ENCODE measurements at regions not wholly inside any gene's neighbourhood (a gene's known extent, or its start where the extent isn't known, plus 50 kb on each side); places are given as distances from the start of the nearest gene placed in this dataset.

DNA sequence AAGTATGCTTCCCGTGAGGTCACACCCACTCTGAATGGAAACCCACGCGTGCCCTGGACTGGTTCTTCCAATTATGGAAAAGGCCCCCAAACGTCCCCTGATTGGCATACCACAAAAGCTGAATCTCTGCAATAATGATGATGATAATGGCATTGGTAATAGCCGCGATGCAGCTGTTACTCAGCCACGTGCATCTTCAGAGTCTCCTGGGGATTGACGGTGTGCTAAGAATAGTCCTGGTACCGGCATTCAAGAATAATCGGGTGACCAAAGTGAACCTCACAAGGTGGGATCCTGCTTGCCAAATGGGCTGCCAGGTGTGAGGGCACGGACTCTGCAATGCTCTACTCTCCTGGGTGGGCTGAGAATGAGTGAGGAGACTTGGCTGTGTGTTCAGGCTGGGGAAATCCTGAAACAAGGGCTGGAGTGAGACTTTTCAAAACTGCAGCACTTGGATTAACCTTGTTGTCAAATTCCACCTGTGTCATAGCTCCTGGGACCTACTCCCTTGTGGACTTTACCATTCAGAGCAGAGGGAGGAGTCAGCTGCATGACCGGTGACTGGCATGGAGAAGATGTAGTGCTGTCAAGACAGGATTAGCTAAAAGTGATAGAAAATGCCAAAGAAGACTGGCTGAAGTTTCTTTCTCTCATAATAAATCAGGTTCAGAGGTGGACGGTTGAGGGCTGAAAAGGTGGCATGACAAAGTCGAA, 615.4 kb downstream of the MID1IP1 start:
- H3K27ac Mint-ChIP-seq = no peak overlapping the region
- no peaks in the 10 kb centered on the region for H3K27me3 Mint-ChIP-seq (ENCODE audit: insufficient read depth)
- no peaks in the 10 kb centered on the region for H3K4me1 Mint-ChIP-seq (ENCODE audit: low read depth)
- DNase-seq = no peak
- H3K9me3 Mint-ChIP-seq = no peaks in the 10 kb centered on the region; the same call in 1 of the 2 replicates
- no peaks in the 10 kb centered on the region for H3K36me3 Mint-ChIP-seq (ENCODE audit: low read depth)
- TF ChIP-seq, protein P1, sequence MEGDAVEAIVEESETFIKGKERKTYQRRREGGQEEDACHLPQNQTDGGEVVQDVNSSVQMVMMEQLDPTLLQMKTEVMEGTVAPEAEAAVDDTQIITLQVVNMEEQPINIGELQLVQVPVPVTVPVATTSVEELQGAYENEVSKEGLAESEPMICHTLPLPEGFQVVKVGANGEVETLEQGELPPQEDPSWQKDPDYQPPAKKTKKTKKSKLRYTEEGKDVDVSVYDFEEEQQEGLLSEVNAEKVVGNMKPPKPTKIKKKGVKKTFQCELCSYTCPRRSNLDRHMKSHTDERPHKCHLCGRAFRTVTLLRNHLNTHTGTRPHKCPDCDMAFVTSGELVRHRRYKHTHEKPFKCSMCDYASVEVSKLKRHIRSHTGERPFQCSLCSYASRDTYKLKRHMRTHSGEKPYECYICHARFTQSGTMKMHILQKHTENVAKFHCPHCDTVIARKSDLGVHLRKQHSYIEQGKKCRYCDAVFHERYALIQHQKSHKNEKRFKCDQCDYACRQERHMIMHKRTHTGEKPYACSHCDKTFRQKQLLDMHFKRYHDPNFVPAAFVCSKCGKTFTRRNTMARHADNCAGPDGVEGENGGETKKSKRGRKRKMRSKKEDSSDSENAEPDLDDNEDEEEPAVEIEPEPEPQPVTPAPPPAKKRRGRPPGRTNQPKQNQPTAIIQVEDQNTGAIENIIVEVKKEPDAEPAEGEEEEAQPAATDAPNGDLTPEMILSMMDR (IDR thresholded peaks at IDR 0.05) = no peak
- H3K4me3 Mint-ChIP-seq = no peak overlapping the region

DNA sequence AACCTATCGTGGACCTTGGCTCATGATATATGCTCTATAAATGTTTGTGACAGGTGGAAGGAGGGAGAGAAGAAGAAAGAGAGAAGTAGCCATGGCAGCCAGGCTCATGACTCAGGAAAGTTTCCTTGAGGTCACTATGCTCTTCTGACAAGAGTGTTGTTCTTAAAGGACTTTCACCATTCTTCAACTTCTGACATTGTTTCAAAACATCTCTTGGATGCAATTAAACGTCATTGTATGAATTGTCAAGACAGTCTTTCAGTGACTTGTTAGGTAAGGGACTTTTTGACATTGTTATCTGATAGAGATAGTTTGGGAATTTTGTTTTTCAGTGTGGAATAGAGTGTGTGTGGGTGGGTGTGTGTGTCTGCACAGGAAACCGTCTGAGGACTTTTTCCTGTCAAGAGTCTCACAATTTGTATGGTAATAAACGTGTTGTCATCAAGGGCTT, 617.0 kb downstream of the MID1IP1 start:
- no peaks in the 10 kb centered on the region for H3K27me3 Mint-ChIP-seq (ENCODE audit: insufficient read depth)
- no peaks in the 10 kb centered on the region for H3K4me1 Mint-ChIP-seq (ENCODE audit: low read depth)
- DNase-seq = no peak
- H3K27ac Mint-ChIP-seq = no peak overlapping the region
- no peak overlapping the region for H3K4me3 Mint-ChIP-seq
- no peaks in the 10 kb centered on the region; the same call in 1 of the 2 replicates for H3K9me3 Mint-ChIP-seq
- TF ChIP-seq, protein P1 (IDR thresholded peaks at IDR 0.05) = no peak
- H3K36me3 Mint-ChIP-seq (ENCODE audit: low read depth) = no peaks in the 10 kb centered on the region

DNA sequence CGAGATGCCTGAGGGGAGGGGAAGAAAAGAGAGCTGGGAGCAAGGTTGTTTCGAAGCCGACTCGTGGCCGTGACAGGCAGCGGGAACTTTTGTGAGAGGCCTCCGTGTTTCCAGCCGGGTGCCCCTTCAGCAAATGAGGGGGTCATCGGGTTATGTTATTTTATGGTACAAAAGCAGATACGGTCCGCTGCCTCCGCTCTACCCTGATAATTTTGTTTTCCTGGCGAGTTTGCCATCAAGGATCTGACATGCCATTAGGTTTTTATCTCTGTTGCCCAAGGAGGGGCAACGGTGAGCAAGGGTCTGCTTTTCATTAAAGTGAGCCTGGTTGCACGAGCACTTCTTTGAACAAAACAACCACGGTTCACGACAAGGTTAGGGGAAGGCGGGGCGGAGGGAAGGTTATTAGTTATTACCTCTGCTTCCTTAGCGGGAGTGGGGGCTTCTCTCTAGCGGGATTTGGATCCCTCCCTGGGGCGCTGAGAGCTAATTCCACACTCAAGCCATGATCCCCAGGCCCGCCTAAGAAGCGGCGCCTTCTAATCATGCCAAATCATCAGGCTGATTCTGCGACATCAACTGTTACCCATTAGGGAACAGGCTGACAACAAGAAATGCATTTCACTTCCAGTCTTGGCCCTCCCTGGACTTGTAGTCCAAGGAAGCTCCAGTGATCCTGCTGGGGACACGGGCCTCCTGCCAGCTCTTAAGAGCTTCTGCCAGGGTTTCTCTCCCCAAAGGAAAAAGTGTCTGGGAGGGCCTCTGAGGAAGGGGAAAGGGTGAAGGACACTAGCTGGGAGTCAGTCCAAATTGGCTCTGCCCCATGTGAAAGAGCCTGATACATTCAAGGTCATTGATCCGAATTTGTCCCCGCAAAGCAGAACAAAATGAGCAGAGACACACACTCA, 617.7 kb downstream of the MID1IP1 start:
- H3K9me3 Mint-ChIP-seq = no peaks in the 10 kb centered on the region; the same call in 1 of the 2 replicates
- TF ChIP-seq, protein P1 (IDR thresholded peaks at IDR 0.05) = no peak
- H3K4me1 Mint-ChIP-seq (ENCODE audit: low read depth) = no peaks in the 10 kb centered on the region
- DNase-seq = no peak
- no peak overlapping the region for H3K4me3 Mint-ChIP-seq
- H3K36me3 Mint-ChIP-seq (ENCODE audit: low read depth) = no peaks in the 10 kb centered on the region
- no peak overlapping the region for H3K27ac Mint-ChIP-seq
- H3K27me3 Mint-ChIP-seq (ENCODE audit: insufficient read depth) = no peaks in the 10 kb centered on the region

DNA sequence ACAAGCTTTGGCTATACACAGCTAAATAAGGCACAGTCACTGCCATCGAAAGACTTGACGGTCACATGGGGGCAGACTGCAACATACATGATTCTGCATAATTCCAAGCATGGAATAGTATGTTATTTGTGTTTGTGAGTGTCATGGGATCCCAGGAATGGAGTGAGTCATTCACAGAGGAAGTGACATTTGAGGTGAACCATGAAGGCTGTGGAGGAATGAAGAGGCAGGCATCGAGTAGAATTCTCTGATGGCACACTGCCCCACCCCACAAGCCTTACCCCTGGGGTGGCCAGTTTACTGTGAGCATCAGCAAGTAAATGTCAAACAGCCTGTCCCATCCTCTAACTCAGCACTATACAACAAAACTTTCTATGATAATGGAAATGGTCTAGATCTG, 619.7 kb downstream of the MID1IP1 start:
- H3K9me3 Mint-ChIP-seq = no peaks in the 10 kb centered on the region; the same call in 1 of the 2 replicates
- DNase-seq = no peak
- H3K36me3 Mint-ChIP-seq (ENCODE audit: low read depth) = no peaks in the 10 kb centered on the region
- no peak overlapping the region for H3K4me3 Mint-ChIP-seq
- H3K27ac Mint-ChIP-seq = no peak overlapping the region
- TF ChIP-seq, protein P1 (IDR thresholded peaks at IDR 0.05) = no peak
- no peaks in the 10 kb centered on the region for H3K27me3 Mint-ChIP-seq (ENCODE audit: insufficient read depth)
- H3K4me1 Mint-ChIP-seq (ENCODE audit: low read depth) = no peaks in the 10 kb centered on the region

DNA sequence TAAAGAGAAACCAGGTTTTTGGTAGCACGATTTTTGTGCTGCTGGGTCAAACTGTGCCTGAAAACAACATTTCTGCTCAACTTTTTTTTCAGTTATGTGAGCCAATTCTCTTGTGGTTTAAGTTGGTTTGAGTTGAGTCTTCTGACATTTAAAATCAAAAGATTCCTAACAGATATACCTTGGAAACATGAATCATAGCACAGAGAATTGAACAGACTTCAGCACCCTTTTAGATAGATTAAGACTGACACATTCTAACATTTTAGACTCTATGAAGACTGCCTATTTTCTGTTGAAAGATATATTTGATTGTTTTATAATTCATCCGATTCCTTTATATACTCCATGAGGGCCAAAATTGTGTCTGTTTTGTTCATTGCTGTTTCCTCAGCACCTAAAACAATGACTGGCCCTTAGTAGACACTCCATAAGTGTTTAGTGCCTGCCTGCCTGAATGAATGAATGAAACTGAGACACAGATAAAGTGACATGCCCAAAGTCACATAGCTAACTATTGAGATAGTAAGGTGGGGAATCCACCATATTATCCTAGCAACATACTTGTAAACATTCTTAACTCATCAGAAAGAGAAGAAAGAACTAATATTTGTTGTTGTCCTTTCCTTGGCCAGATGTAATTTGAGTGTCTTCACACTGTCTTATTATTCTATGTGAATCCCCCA, 624.0 kb downstream of the MID1IP1 start:
- Mint-ChIP-seq H3K4me3 (no peak overlapping the region), H3K27me3 (ENCODE audit: insufficient read depth) (no peaks in the 10 kb centered on the region), H3K4me1 (ENCODE audit: low read depth) (no peaks in the 10 kb centered on the region; the same call in 1 of the 2 replicates), H3K36me3 (ENCODE audit: low read depth) (no peaks in the 10 kb centered on the region), H3K27ac (no peak overlapping the region), H3K9me3 (no peaks in the 10 kb centered on the region)
- DNase-seq = no peak
- TF ChIP-seq, protein P1 (IDR thresholded peaks at IDR 0.05) = no peak

All from HFFc6 (cell line).